CD4-positive, alpha-beta T cell (primary cell): ENCODE measurements at regions not wholly inside any gene's neighbourhood (a gene's known extent, or its start where the extent isn't known, plus 50 kb on each side); places are given as distances from the start of the nearest gene placed in this dataset.

ENCODE experiments used
- ATAC-seq: fragments of 200-7000 bp; cut with Tn5 transposase; one replicate; pipeline ENCODE4 v1.10.0; 2022; ENCODE audit warnings: mild to moderate bottlenecking; ENCODE audit not compliant: poor library complexity
- CTCF ChIA-PET: fragments of 350-600 bp; sonication (Branson Sonifier 250); formaldehyde crosslinking; loops from one replicate; lab custom pipeline; 2021; ENCODE audit warnings: antibody characterized with exemption, inconsistent platforms; lab: Charles Lee
- POLR2A ChIA-PET: fragments of 350-600 bp; sonication (Branson Sonifier 250); formaldehyde crosslinking; loops from one replicate; lab custom pipeline; 2021; ENCODE audit warnings: antibody characterized with exemption, inconsistent platforms; lab: Charles Lee
- DNase-seq, 14 experiments: peaks; one replicate each; pipeline ENCODE4 v3.0.0-alpha.2; 2013 to 2020; ENCODE audit warnings: mixed read lengths in 2 of 14
- H3K27ac ChIP-seq, 2 donors: one replicate each; pipeline versions ENCODE4 v1.5.1 to v1.7.0; 2013; ENCODE audit warnings: low read length in 2 of 2, low read depth in 1 of 2, mild to moderate bottlenecking in 1 of 2
- H3K27me3 ChIP-seq, 2 experiments: 1 replicate in 1 of 2; 2 replicates in 1 of 2; pipeline versions ENCODE4 v1.6.1 to v1.7.0; 2013; ENCODE audit warnings: low read length in 2 of 2, control low read depth in 1 of 2, mild to moderate bottlenecking in 1 of 2, moderate library complexity in 1 of 2; ENCODE audit not compliant: insufficient read depth in 2 of 2, control insufficient read depth in 1 of 2
- H3K36me3 ChIP-seq: one replicate; pipeline ENCODE4 v1.6.1; 2013; ENCODE audit warnings: low read length, control low read depth; ENCODE audit not compliant: insufficient read depth
- H3K4me1 ChIP-seq: one replicate; pipeline ENCODE4 v1.6.1; 2013; ENCODE audit warnings: low read length, control low read depth; ENCODE audit not compliant: insufficient read depth
- H3K4me3 ChIP-seq: one replicate; pipeline ENCODE4 v1.5.1; 2013; ENCODE audit warnings: mild to moderate bottlenecking, low read length, moderate library complexity
- H3K9me3 ChIP-seq, 2 experiments: 1 replicate in 1 of 2; 2 replicates in 1 of 2; pipeline versions ENCODE4 v1.6.1 to v1.7.0; 2013; ENCODE audit warnings: low read length in 2 of 2, mild to moderate bottlenecking in 2 of 2, control low read depth in 1 of 2, moderate library complexity in 1 of 2; ENCODE audit not compliant: control insufficient read depth in 1 of 2, insufficient read depth in 1 of 2
- H3K27ac Mint-ChIP-seq: one replicate; pipeline ENCODE4 v1.8.0; 2020; ENCODE audit warnings: mixed read lengths
- H3K27me3 Mint-ChIP-seq: one replicate; pipeline ENCODE4 v1.8.0; 2021; ENCODE audit warnings: mixed read lengths
- H3K36me3 Mint-ChIP-seq: one replicate; pipeline ENCODE4 v1.8.0; 2021; ENCODE audit warnings: low read depth, mixed read lengths
- H3K4me1 Mint-ChIP-seq: one replicate; pipeline ENCODE4 v1.8.0; 2021; ENCODE audit warnings: low read depth, mixed read lengths
- H3K4me3 Mint-ChIP-seq: one replicate; pipeline ENCODE4 v1.8.0; 2020; ENCODE audit warnings: mild to moderate bottlenecking, mixed read lengths
- H3K9me3 Mint-ChIP-seq: one replicate; pipeline ENCODE4 v1.8.0; 2020; ENCODE audit warnings: mixed read lengths
- intact Hi-C, 2 experiments: fragments of 100-400 bp; cut with DNase I in 1 of 2; cut with micrococcal nuclease in 1 of 2; formaldehyde crosslinking; loops; one replicate each; pipeline versions ENCODE4 v1.15.1 to v1.9.0; 2023 to 2025; cut with DNase I, micrococcal nuclease
- TF ChIP-seq, protein P1 (sequence below): fragments of 200-600 bp; IDR thresholded peaks from one replicate; pipeline ENCODE4 v1.8.0; 2022; ENCODE audit warnings: antibody characterized with exemption, mild to moderate bottlenecking

DNA sequence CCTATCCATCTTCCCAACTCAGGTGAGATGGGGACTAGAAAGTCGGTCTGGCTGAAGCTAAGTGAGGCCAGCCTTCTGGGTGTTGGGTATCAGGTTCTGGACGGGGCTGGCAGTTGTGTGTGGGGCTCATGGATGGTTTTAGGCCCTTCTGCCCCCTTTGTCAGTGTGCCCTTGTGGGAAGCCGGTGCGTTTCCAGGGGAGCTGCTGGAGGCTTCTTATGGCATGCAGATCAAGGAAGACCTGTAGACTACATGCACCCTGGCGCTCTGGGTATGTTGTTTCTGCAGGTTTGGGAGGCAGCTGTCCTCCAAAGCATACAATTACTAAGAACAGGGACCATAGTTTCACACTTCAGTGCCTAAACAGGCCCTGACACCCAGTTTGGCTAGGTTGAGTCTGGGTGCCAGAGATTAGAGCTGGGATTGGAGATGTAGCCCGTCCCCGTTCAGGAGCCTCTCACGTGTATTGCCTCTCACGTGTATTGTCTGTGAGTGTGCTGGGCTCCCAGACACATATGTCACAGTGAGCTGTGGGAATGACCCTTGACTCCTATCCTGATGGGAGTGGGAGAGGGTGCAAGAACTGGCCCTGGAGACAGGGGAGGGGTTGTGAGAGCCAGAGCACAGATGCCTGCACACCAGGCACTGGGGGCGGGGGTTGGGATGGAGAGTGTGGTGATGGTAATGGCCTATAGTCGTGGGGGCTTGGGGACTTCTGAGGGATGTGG lies 84.4 kb downstream of the SLC25A47 start:
- DNase-seq (no peak), ATAC-seq (no peak)
- no peaks in the 10 kb centered on the region for H3K36me3 ChIP-seq
- H3K9me3 ChIP-seq, result no peaks in the 10 kb centered on the region
- ChIA-PET POLR2A (no interaction called here), CTCF (no interaction called here)
- intact Hi-C loops, result no loop called here
- H3K27me3 Mint-ChIP-seq, result no peaks in the 10 kb centered on the region
- H3K27me3 ChIP-seq, result no peaks in the 10 kb centered on the region
- no peak overlapping the region for H3K4me3 ChIP-seq
- peaks cover 43% of the 10 kb centered on the region for H3K4me1 ChIP-seq
- peaks cover 42% of the 10 kb centered on the region for H3K4me1 Mint-ChIP-seq
- no peaks in the 10 kb centered on the region for H3K36me3 Mint-ChIP-seq
- no peak overlapping the region for H3K4me3 Mint-ChIP-seq
- H3K27ac Mint-ChIP-seq, result peak overlapping the region; percentile 73
- H3K9me3 Mint-ChIP-seq, result no peaks in the 10 kb centered on the region
- no peak overlapping the region for H3K27ac ChIP-seq
- TF ChIP-seq, protein P1, sequence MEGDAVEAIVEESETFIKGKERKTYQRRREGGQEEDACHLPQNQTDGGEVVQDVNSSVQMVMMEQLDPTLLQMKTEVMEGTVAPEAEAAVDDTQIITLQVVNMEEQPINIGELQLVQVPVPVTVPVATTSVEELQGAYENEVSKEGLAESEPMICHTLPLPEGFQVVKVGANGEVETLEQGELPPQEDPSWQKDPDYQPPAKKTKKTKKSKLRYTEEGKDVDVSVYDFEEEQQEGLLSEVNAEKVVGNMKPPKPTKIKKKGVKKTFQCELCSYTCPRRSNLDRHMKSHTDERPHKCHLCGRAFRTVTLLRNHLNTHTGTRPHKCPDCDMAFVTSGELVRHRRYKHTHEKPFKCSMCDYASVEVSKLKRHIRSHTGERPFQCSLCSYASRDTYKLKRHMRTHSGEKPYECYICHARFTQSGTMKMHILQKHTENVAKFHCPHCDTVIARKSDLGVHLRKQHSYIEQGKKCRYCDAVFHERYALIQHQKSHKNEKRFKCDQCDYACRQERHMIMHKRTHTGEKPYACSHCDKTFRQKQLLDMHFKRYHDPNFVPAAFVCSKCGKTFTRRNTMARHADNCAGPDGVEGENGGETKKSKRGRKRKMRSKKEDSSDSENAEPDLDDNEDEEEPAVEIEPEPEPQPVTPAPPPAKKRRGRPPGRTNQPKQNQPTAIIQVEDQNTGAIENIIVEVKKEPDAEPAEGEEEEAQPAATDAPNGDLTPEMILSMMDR, result no peak

DNA sequence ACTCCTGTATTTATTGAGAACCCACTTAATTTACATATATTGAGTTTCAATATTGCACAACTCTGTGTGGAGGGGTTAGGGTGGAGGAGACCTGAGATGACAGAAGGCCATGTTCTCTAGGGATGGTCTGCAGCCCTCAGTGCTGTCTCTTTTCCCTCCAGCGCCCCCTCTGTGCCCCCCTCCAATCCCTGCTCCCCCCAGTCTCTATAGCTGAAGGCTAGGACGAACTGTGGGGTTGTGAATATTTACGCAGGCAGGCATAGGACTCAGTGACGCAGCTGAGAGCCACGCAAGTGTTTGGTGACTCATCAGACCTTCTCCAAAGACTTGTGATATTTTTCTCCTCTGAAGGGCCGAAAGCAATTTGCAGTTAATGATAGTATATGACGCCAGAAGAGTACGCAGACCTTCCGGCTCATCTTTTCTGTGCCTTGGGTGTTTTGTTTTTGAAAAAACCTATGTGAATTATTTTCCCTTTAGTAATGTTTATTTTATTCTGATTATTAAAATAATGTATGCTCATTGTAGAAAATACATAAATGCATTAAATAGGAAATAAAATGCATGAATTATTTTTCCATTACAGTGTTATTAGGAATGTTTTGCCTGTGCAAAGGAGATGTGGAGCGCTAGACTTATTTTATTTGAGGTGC lies 85.3 kb downstream of the SLC25A47 start:
- peak; percentile 45 for ATAC-seq
- POLR2A ChIA-PET, result no interaction called here
- no peak overlapping the region for H3K4me3 Mint-ChIP-seq

DNA sequence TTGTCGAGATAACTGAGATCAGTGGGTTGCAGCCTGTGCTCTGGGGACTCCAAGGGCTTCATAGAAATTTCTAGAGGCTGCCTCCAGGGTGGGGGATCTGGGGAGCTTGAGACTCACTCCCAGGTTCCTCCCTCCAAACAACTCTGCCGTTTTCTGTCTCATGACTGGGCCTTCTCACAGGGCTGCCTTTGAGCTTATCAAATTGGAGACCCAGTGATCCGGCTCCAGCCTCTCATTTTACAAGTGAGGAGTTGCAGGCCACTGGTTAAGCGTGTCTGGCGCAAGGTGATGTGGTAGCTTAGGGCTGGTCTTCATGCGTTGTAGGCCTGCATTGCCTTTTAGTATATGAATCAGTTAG lies 85.8 kb downstream of the SLC25A47 start:
- Histone ChIP-seq H3K9me3 (no peaks in the 10 kb centered on the region), H3K27ac (no peak overlapping the region), H3K27me3 (no peaks in the 10 kb centered on the region), H3K4me3 (no peak overlapping the region), H3K4me1 (peaks cover 39% of the 10 kb centered on the region), H3K36me3 (no peaks in the 10 kb centered on the region)
- ChIA-PET CTCF (no interaction called here), POLR2A (no interaction called here)
- DNase-seq, result no peak
- Mint-ChIP-seq H3K27me3 (no peaks in the 10 kb centered on the region), H3K4me3 (no peak overlapping the region), H3K9me3 (no peaks in the 10 kb centered on the region), H3K27ac (no peak overlapping the region), H3K36me3 (no peaks in the 10 kb centered on the region), H3K4me1 (peaks cover 42% of the 10 kb centered on the region)
- ATAC-seq, result no peak
- intact Hi-C loops, result no loop called here
- TF ChIP-seq, protein P1, result no peak

More for the DNA sequence above, 85.3 kb downstream of the SLC25A47 start:
- TF ChIP-seq, protein P1, result no peak
- H3K9me3 Mint-ChIP-seq, result no peaks in the 10 kb centered on the region
- DNase-seq, result peak in 4 of 14 experiments; percentile 6 to 66 (median 58)
- no peak overlapping the region for H3K27ac Mint-ChIP-seq
- Histone ChIP-seq H3K27ac (no peak overlapping the region), H3K36me3 (no peaks in the 10 kb centered on the region), H3K4me3 (no peak overlapping the region), H3K4me1 (peaks cover 42% of the 10 kb centered on the region), H3K27me3 (no peaks in the 10 kb centered on the region), H3K9me3 (no peaks in the 10 kb centered on the region)
- CTCF ChIA-PET, result no interaction called here
- intact Hi-C loops, result no loop called here
- no peaks in the 10 kb centered on the region for H3K27me3 Mint-ChIP-seq
- no peaks in the 10 kb centered on the region for H3K36me3 Mint-ChIP-seq
- peaks cover 42% of the 10 kb centered on the region for H3K4me1 Mint-ChIP-seq
